Ureter (tissue), 1 donor: ENCODE measurements at regions not wholly inside any gene's neighbourhood (a gene's known extent, or its start where the extent isn't known, plus 50 kb on each side); places are given as distances from the start of the nearest gene placed in this dataset.

Experiments used
- DNase-seq: peaks from one replicate; pipeline ENCODE4 v3.0.0-alpha.2; 2020; ENCODE audit warnings: low spot score
- donor health status: DM: yes; HTN: yes; CAD: no.

GRCh38 chr18:51848702-51849101 lies 491.3 kb upstream of the DCC start:
- DNase-seq: no peak

DNA sequence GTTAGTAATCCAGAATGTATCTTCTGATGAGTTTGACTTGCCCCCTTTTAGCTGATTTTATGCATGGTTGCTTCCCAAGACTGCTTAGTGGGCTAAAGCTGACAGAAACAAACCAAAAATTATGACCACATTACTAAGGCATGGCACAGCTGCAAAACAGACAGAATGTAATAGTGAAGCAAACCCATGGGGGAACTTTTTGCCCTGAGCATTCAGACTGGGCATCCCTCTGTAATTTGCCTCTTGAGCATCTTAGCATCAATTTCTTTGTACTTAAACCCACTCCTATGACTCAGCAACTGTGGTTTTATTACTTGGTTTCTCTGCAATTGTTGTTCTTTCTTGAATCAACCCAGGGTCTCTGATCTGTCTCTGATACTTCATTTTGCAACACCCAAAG lies 487.3 kb upstream of the DCC start:
- DNase-seq: no peak

DNA sequence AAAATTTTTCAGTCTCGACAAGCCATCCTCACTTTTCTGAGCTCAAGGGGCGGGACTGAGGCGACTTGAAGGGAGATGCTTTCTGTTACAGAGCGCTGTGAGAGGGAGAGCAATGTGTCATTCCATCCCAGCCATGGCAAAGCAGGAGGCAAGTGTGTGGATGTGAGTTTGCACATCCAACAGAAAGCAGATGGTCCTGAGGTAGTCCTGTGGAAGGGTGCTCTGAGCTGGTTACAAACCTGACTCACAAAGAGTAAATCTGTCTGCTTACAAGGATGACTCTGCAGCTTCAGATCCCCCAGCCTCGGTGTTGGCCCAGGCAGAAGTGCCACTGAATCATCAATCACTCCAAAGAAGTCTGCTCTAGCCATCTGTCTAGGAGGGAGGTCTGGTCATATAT lies 482.0 kb upstream of the DCC start:
- DNase-seq: no peak

- DNase-seq: no peak
Observed at GRCh38 chr18:51861046-51861445, 479.0 kb upstream of the DCC start.

- no peak for DNase-seq
Observed at GRCh38 chr18:51862051-51862715, 477.8 kb upstream of the DCC start.

DNA sequence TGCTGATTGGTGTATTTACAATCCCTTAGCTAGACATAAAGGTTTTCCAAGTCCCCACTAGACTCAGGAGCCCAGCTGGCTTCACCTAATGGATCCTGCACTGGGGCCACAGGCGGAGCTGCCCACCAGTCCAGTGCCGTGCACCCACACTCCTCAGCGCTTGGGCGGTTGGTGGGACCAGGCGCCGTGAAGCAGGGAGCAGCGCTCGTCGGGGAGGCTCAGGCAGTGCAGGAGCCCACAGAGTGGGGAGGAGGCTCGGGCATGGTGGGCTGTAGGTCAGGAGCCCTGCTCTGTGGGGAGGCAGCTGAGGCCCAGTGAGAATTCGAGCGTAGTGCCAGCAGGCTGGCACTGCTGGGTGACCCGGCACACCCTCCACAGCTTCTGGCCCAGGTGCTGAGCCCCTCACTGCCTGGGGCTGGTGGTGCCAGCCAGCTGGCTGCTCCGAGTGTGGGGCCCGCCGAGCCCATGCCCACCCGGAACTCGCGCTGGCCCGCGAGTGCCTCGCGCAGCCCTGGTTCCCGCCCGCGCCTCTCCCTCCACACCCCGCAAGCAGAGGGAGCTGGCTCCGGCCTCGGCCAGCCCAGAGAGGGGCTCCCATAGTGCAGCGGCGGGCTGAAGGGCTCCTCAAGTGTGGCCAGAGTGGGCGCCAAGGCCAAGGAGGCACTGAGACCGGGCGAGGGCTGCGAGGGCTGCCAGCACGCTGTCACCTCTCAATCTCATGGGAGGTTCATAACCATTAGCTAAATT lies 475.6 kb upstream of the DCC start:
- DNase-seq: no peak

GRCh38 chr18:51865538-51865937 lies 474.5 kb upstream of the DCC start:
- DNase-seq: no peak

DNA sequence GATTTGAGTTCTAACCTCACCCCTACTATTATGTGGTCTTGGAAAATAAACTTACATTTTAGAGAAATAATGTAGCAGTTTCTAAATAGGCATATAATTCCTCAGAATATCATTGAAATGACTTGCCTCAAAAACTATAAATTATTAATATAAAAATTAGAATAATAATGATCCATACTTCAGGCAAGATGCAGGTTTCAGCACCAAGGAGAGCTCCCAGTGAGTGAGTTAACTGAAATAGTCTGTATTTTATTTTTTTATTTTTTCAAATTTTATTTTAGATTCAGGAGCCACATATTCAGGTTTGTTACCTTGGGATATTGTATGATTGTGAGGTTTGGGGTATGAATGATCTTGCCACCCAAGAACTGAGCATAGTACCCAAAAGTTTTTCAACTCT lies 472.2 kb upstream of the DCC start:
- DNase-seq: no peak

GRCh38 chr18:51878724-51879123 lies 461.3 kb upstream of the DCC start:
- DNase-seq: no peak

DNA sequence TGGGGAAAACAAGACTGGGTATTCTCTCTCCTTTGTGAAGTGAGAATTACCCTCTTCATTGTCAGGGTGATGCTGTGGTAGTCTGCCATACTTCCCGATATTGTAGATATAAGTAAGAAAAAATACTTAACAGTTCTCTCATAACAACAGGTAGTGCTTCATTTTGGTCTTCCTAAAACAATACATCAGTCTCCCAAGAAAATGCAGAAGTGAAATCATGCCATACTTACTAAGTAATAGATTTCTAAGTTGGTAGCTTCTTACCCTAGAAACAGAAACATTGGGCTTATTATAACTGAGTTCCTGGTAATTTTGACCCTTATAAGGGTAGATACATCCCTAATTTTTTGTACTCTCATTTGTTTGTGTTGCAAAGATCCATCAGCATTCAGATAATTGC lies 460.7 kb upstream of the DCC start:
- no peak for DNase-seq

- DNase-seq: no peak
Observed at GRCh38 chr18:51881394-51881793, 458.6 kb upstream of the DCC start.

GRCh38 chr18:51884039-51884438 lies 456.0 kb upstream of the DCC start:
- DNase-seq: no peak

DNA sequence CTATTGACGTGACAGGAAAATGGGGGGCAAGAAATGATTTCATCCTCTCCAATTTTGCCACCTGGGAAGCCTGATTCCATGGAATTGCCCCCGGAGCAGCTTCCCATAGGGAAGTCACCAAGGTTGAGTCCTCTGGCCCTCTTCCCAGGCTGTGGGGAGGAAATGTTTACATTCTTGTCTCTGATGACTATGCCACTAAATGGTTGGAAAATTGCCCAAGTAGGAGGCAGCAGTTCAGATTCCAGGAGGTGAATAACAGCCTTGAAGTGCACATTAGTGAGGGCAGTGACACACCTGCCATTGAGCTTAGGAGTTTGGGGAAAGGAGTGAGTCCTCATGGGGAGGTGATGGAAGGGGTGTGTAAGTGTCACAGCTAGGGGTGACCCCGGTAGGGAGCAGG lies 449.2 kb upstream of the DCC start:
- peak; percentile 43 for DNase-seq

- no peak for DNase-seq
Observed at GRCh38 chr18:51891876-51892275, 448.1 kb upstream of the DCC start.

- no peak for DNase-seq
Observed at GRCh38 chr18:51897884-51898283, 442.1 kb upstream of the DCC start.

DNA sequence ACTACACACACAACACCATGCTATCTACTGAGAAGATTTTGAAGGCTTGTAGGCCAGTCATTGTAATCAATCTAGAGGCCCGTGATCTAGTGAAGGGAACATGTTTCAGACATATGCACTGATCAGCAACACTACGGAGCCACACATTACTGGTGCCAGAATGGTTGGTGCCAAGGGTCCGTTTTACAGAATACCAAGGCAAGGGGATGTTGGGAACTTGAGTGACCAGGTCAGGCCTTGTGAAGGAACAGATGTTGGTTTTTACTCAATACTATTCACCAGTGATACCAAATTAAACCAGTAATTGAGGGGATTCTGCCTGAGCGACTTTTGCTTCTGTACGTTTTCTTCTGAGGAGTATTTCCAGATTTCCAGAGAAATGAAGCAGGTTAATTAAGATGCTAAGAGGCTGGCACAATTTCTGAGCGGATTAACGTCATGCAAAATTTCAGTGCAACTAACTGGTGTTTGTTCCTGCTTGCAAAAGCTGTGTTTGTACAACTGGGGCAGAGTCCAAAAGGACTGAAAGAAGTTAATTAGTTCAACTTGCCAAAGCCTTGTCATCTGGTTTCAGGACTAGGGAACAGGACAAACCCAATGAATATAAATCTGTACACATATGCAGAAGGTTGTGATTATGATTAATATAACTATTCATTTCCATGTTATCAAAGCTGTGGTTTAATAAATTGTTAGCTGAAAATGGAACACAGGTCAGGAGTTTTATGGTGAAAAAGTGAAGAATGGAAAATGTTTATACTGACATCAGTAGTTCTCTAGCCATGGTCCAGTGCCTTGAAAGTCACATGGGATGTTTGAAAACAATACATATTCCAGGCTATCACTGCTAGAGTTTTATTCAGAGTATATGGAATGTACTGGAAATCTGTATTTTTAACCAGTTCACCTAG lies 432.1 kb upstream of the DCC start:
- no peak for DNase-seq

- DNase-seq: no peak
Observed at GRCh38 chr18:51908598-51908944, 431.4 kb upstream of the DCC start.

DNA sequence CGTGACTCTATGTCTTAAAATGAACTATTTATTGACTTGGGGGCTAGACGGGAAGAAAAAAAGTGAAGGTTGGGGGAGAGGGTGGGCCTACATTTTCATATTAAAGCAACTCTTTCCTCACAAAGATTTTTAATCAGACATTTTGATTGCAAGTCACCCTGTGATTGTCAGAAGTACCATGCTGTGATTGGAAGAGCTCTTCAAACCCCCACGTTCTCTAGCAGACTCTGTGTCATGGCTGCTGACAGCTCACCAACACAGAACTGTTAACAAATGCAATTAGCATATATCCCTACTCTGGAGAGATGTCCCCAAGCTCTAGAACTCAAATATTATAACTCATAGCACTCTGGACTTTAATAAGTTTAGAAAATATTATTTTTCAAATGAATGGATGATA lies 428.4 kb upstream of the DCC start:
- DNase-seq: no peak

GRCh38 chr18:51912381-51912780 lies 427.6 kb upstream of the DCC start:
- DNase-seq: no peak

DNA sequence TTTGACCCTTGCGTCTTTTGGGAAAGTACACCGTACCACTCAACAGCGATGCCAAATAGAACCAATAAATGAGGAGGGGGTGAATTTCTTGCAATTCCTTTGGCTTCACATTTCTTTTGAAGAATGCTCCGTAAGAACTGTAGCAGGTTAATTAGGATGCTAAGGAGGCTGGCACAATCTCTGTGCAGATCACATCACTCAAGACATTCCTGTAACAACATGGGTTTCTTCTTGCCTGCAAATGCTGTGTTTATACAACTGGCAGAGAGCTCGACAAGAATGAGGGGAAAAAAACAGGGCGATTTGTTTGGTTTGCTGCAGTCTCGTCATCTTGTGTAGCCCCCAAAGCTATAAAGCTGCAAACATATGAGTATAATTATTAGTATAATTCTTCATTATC lies 424.8 kb upstream of the DCC start:
- DNase-seq: no peak

- DNase-seq: no peak
Observed at GRCh38 chr18:51921862-51922261, 418.1 kb upstream of the DCC start.

DNA sequence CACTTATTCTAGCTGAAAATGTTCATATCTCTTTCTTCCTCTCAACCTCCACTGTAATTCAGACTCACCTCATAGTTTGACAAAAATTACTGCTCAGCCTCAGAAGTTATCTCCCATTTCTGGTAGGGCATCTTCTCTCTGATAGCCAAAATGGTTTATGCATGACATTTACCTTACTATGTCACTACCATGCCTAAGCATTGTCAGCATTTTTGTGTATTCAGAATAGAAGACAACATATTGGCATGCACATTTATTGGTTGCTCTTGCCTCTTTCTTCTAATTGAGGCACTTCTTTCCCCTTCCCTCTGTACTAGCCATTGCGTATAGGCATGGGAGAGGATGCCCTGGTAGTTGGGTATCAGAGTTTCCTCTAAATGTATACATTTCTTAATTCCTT lies 406.1 kb upstream of the DCC start:
- no peak for DNase-seq

GRCh38 chr18:51936115-51936514 lies 403.9 kb upstream of the DCC start:
- no peak for DNase-seq
